PC-3 (cell line): ENCODE measurements at regions not wholly inside any gene's neighbourhood (a gene's known extent, or its start where the extent isn't known, plus 50 kb on each side); places are given as distances from the start of the nearest gene placed in this dataset.

ENCODE experiments used
- EZH2 ChIP-seq: fragments of 300-600 bp; sonication (generic); IDR thresholded peaks from one replicate; pipeline ENCODE4 v1.6.1; 2017; ENCODE audit warnings: antibody characterized with exemption, mild to moderate bottlenecking, low read length; ENCODE audit not compliant: unreplicated experiment
- EZH2phosphoT487 ChIP-seq: fragments of 300-600 bp; sonication (generic); IDR thresholded peaks from 2 replicates; pipeline ENCODE4 v1.6.1; 2018; ENCODE audit warnings: mild to moderate bottlenecking, antibody characterized with exemption, low read length, borderline replicate concordance
- TF ChIP-seq, protein P1 (sequence below): fragments of 300-600 bp; sonication (generic); conservative IDR thresholded peaks from 2 replicates; pipeline ENCODE4 v1.5.1; 2017; ENCODE audit warnings: antibody characterized with exemption, low read depth, mild to moderate bottlenecking, low read length

DNA sequence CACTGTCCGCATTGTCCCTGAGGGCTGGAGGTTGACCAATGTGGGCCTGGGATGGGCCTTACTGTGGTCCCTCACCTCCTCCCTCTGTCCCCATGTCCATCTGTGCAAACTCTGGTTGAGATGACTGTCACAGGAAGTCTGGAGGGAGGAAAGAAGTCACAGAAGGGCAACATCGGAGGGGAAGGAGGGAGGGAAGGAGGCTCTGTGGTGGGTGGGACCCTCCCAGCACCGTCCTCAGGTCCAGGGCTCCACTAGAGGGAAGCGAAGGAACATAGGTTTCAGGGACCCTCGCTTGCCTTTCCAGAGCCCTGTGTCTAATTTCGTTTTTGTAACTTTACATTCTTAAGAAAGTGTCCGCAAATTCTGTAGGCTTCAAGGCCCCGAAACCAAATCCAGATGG, 111.3 kb upstream of the SLC44A3 start:
- TF ChIP-seq, protein P1, sequence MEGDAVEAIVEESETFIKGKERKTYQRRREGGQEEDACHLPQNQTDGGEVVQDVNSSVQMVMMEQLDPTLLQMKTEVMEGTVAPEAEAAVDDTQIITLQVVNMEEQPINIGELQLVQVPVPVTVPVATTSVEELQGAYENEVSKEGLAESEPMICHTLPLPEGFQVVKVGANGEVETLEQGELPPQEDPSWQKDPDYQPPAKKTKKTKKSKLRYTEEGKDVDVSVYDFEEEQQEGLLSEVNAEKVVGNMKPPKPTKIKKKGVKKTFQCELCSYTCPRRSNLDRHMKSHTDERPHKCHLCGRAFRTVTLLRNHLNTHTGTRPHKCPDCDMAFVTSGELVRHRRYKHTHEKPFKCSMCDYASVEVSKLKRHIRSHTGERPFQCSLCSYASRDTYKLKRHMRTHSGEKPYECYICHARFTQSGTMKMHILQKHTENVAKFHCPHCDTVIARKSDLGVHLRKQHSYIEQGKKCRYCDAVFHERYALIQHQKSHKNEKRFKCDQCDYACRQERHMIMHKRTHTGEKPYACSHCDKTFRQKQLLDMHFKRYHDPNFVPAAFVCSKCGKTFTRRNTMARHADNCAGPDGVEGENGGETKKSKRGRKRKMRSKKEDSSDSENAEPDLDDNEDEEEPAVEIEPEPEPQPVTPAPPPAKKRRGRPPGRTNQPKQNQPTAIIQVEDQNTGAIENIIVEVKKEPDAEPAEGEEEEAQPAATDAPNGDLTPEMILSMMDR, result no peak
- TF ChIP-seq EZH2, result no peak
- no peak for TF ChIP-seq EZH2phosphoT487
